ENCODE measurements at regions not wholly inside any gene's neighbourhood (a gene's known extent, or its start where the extent isn't known, plus 50 kb on each side); places are given as distances from the start of the nearest gene placed in this dataset.

- Histone ChIP-seq H3K4me1 (ENCODE audit: control insufficient read depth, insufficient read depth, low read length, poor library complexity, severe bottlenecking) (no peaks in the 10 kb centered on the region), H3K36me3 (ENCODE audit: control insufficient read depth, insufficient read depth, low read length) (no peaks in the 10 kb centered on the region), H3K9me3 (ENCODE audit: control insufficient read depth, low read length) (no peaks in the 10 kb centered on the region), H3K27ac (ENCODE audit: low read depth, low read length, severe bottlenecking) (peak overlapping the region; percentile 19), H3K4me3 (ENCODE audit: extremely low read depth, insufficient read depth, low read length, poor library complexity, severe bottlenecking) (no peak overlapping the region)
- WGBS, 2 experiments (ENCODE audit: insufficient coverage in 2 of 2) = 83 to 88% methylated on average over 2 to 4 of the region's 5 CpGs
Observed at GRCh38 chr3:168977716-168978374, 685.7 kb downstream of the MECOM start.

- WGBS, 2 experiments (ENCODE audit: insufficient coverage in 2 of 2) = no CpG with 5 or more reads among the region's 2 CpGs
- H3K4me3 ChIP-seq (ENCODE audit: extremely low read depth, insufficient read depth, low read length, poor library complexity, severe bottlenecking) = no peak overlapping the region
- no peaks in the 10 kb centered on the region for H3K9me3 ChIP-seq (ENCODE audit: control insufficient read depth, low read length)
- no peak overlapping the region for H3K27ac ChIP-seq (ENCODE audit: low read depth, low read length, severe bottlenecking)
- H3K4me1 ChIP-seq (ENCODE audit: control insufficient read depth, insufficient read depth, low read length, poor library complexity, severe bottlenecking) = no peaks in the 10 kb centered on the region
- H3K36me3 ChIP-seq (ENCODE audit: control insufficient read depth, insufficient read depth, low read length) = no peaks in the 10 kb centered on the region
Observed at GRCh38 chr3:168976969-168977368, 686.5 kb downstream of the MECOM start.

- no peak overlapping the region for H3K4me3 ChIP-seq (ENCODE audit: extremely low read depth, insufficient read depth, low read length, poor library complexity, severe bottlenecking)
- H3K36me3 ChIP-seq (ENCODE audit: control insufficient read depth, insufficient read depth, low read length) = no peaks in the 10 kb centered on the region
- H3K4me1 ChIP-seq (ENCODE audit: control insufficient read depth, insufficient read depth, low read length, poor library complexity, severe bottlenecking) = no peaks in the 10 kb centered on the region
- H3K9me3 ChIP-seq (ENCODE audit: control insufficient read depth, low read length) = no peaks in the 10 kb centered on the region
- H3K27ac ChIP-seq (ENCODE audit: low read depth, low read length, severe bottlenecking) = no peak overlapping the region
- no CpG with 5 or more reads among the region's 1 CpG for WGBS, 2 experiments (ENCODE audit: insufficient coverage in 2 of 2)
Observed at GRCh38 chr3:168975576-168975975, 687.9 kb downstream of the MECOM start.

- Histone ChIP-seq H3K4me3 (ENCODE audit: extremely low read depth, insufficient read depth, low read length, poor library complexity, severe bottlenecking) (no peak overlapping the region), H3K36me3 (ENCODE audit: control insufficient read depth, insufficient read depth, low read length) (no peaks in the 10 kb centered on the region), H3K4me1 (ENCODE audit: control insufficient read depth, insufficient read depth, low read length, poor library complexity, severe bottlenecking) (no peaks in the 10 kb centered on the region), H3K9me3 (ENCODE audit: control insufficient read depth, low read length) (no peaks in the 10 kb centered on the region), H3K27ac (ENCODE audit: low read depth, low read length, severe bottlenecking) (no peak overlapping the region)
Observed at GRCh38 chr3:168974617-168975403, 688.7 kb downstream of the MECOM start.

- 100% methylated on average over 1 of the region's 2 CpGs; no CpG with 5 or more reads in 1 of the 2 experiments for WGBS, 2 experiments (ENCODE audit: insufficient coverage in 2 of 2)
- Histone ChIP-seq H3K4me1 (ENCODE audit: control insufficient read depth, insufficient read depth, low read length, poor library complexity, severe bottlenecking) (no peaks in the 10 kb centered on the region), H3K4me3 (ENCODE audit: extremely low read depth, insufficient read depth, low read length, poor library complexity, severe bottlenecking) (no peak overlapping the region), H3K27ac (ENCODE audit: low read depth, low read length, severe bottlenecking) (no peak overlapping the region), H3K9me3 (ENCODE audit: control insufficient read depth, low read length) (no peaks in the 10 kb centered on the region), H3K36me3 (ENCODE audit: control insufficient read depth, insufficient read depth, low read length) (no peaks in the 10 kb centered on the region)
Observed at GRCh38 chr3:168973897-168974296, 689.6 kb downstream of the MECOM start.

GRCh38 chr3:168973206-168973605 lies 690.3 kb downstream of the MECOM start:
- no peaks in the 10 kb centered on the region for H3K9me3 ChIP-seq (ENCODE audit: control insufficient read depth, low read length)
- H3K27ac ChIP-seq (ENCODE audit: low read depth, low read length, severe bottlenecking) = no peak overlapping the region
- no peaks in the 10 kb centered on the region for H3K4me1 ChIP-seq (ENCODE audit: control insufficient read depth, insufficient read depth, low read length, poor library complexity, severe bottlenecking)
- H3K36me3 ChIP-seq (ENCODE audit: control insufficient read depth, insufficient read depth, low read length) = no peaks in the 10 kb centered on the region
- WGBS, 2 experiments (ENCODE audit: insufficient coverage in 2 of 2) = no CpG with 5 or more reads among the region's 1 CpG
- H3K4me3 ChIP-seq (ENCODE audit: extremely low read depth, insufficient read depth, low read length, poor library complexity, severe bottlenecking) = no peak overlapping the region

- Histone ChIP-seq H3K36me3 (ENCODE audit: control insufficient read depth, insufficient read depth, low read length) (no peaks in the 10 kb centered on the region), H3K4me3 (ENCODE audit: extremely low read depth, insufficient read depth, low read length, poor library complexity, severe bottlenecking) (no peak overlapping the region), H3K27ac (ENCODE audit: low read depth, low read length, severe bottlenecking) (no peak overlapping the region), H3K4me1 (ENCODE audit: control insufficient read depth, insufficient read depth, low read length, poor library complexity, severe bottlenecking) (no peaks in the 10 kb centered on the region), H3K9me3 (ENCODE audit: control insufficient read depth, low read length) (no peaks in the 10 kb centered on the region)
- WGBS, 2 experiments (ENCODE audit: insufficient coverage in 2 of 2) = 83% methylated on average over 1 of the region's 3 CpGs; no CpG with 5 or more reads in 1 of the 2 experiments
Observed at GRCh38 chr3:168968609-168969008, 694.9 kb downstream of the MECOM start.

GRCh38 chr3:168964736-168965135 lies 698.8 kb downstream of the MECOM start:
- no peaks in the 10 kb centered on the region for H3K4me1 ChIP-seq (ENCODE audit: control insufficient read depth, insufficient read depth, low read length, poor library complexity, severe bottlenecking)
- no peaks in the 10 kb centered on the region for H3K9me3 ChIP-seq (ENCODE audit: control insufficient read depth, low read length)
- no peaks in the 10 kb centered on the region for H3K36me3 ChIP-seq (ENCODE audit: control insufficient read depth, insufficient read depth, low read length)
- 83 to 93% methylated on average over 3 to 8 of the region's 9 CpGs for WGBS, 2 experiments (ENCODE audit: insufficient coverage in 2 of 2)
- H3K27ac ChIP-seq (ENCODE audit: low read depth, low read length, severe bottlenecking) = no peak overlapping the region
- no peak overlapping the region for H3K4me3 ChIP-seq (ENCODE audit: extremely low read depth, insufficient read depth, low read length, poor library complexity, severe bottlenecking)

GRCh38 chr3:168961271-168961670 lies 702.2 kb downstream of the MECOM start:
- no peaks in the 10 kb centered on the region for H3K4me1 ChIP-seq (ENCODE audit: control insufficient read depth, insufficient read depth, low read length, poor library complexity, severe bottlenecking)
- H3K4me3 ChIP-seq (ENCODE audit: extremely low read depth, insufficient read depth, low read length, poor library complexity, severe bottlenecking) = no peak overlapping the region
- 100% methylated on average over 1 of the region's 2 CpGs; no CpG with 5 or more reads in 1 of the 2 experiments for WGBS, 2 experiments (ENCODE audit: insufficient coverage in 2 of 2)
- H3K36me3 ChIP-seq (ENCODE audit: control insufficient read depth, insufficient read depth, low read length) = no peaks in the 10 kb centered on the region
- H3K9me3 ChIP-seq (ENCODE audit: control insufficient read depth, low read length) = no peaks in the 10 kb centered on the region
- no peak overlapping the region for H3K27ac ChIP-seq (ENCODE audit: low read depth, low read length, severe bottlenecking)

- no peaks in the 10 kb centered on the region for H3K4me1 ChIP-seq (ENCODE audit: control insufficient read depth, insufficient read depth, low read length, poor library complexity, severe bottlenecking)
- no peak overlapping the region for H3K4me3 ChIP-seq (ENCODE audit: extremely low read depth, insufficient read depth, low read length, poor library complexity, severe bottlenecking)
- no peaks in the 10 kb centered on the region for H3K9me3 ChIP-seq (ENCODE audit: control insufficient read depth, low read length)
- H3K36me3 ChIP-seq (ENCODE audit: control insufficient read depth, insufficient read depth, low read length) = no peaks in the 10 kb centered on the region
- H3K27ac ChIP-seq (ENCODE audit: low read depth, low read length, severe bottlenecking) = no peak overlapping the region
- 93% methylated on average over 2 of the region's 3 CpGs; no CpG with 5 or more reads in 1 of the 2 experiments for WGBS, 2 experiments (ENCODE audit: insufficient coverage in 2 of 2)
Observed at GRCh38 chr3:168959731-168960130, 703.8 kb downstream of the MECOM start.

- no peaks in the 10 kb centered on the region for H3K9me3 ChIP-seq (ENCODE audit: control insufficient read depth, low read length)
- WGBS, 2 experiments (ENCODE audit: insufficient coverage in 2 of 2) = no CpG with 5 or more reads among the region's 3 CpGs
- H3K36me3 ChIP-seq (ENCODE audit: control insufficient read depth, insufficient read depth, low read length) = no peaks in the 10 kb centered on the region
- H3K4me3 ChIP-seq (ENCODE audit: extremely low read depth, insufficient read depth, low read length, poor library complexity, severe bottlenecking) = no peak overlapping the region
- no peaks in the 10 kb centered on the region for H3K4me1 ChIP-seq (ENCODE audit: control insufficient read depth, insufficient read depth, low read length, poor library complexity, severe bottlenecking)
- H3K27ac ChIP-seq (ENCODE audit: low read depth, low read length, severe bottlenecking) = no peak overlapping the region
Observed at GRCh38 chr3:168958466-168958865, 705.0 kb downstream of the MECOM start.

All from mesodermal cell (in vitro differentiated cells).